Psoas muscle (tissue), 7 donors: ENCODE measurements at regions not wholly inside any gene's neighbourhood (a gene's known extent, or its start where the extent isn't known, plus 50 kb on each side); places are given as distances from the start of the nearest gene placed in this dataset.

ENCODE experiments used
- ATAC-seq, 4 donors: fragments of 200-7000 bp; cut with Tn5 transposase; one replicate each; pipeline ENCODE4 v1.9.1; 2020; ENCODE audit warnings: moderate library complexity in 3 of 4, mild to moderate bottlenecking in 2 of 4
- DNase-seq, 2 donors: peaks; one replicate each; pipeline ENCODE4 v3.0.0-alpha.2; 2020
- H3K27ac ChIP-seq: fragments of 200-600 bp; one replicate; pipeline ENCODE4 v1.8.0; 2022
- H3K27me3 ChIP-seq, 3 donors: fragments of 200-600 bp in 1 of 3; one replicate each; pipeline versions ENCODE4 v1.6.1 to v1.8.0; 2013 to 2022; ENCODE audit warnings: low read length in 2 of 3, mild to moderate bottlenecking in 2 of 3, moderate library complexity in 1 of 3; ENCODE audit not compliant: insufficient read depth in 3 of 3
- H3K36me3 ChIP-seq, 2 donors: fragments of 200-600 bp in 1 of 2; one replicate each; pipeline versions ENCODE4 v1.6.1 to v1.8.0; 2013 to 2022; ENCODE audit warnings: low read depth in 1 of 2, mild to moderate bottlenecking in 1 of 2, moderate library complexity in 1 of 2; ENCODE audit not compliant: insufficient read depth in 1 of 2
- H3K4me1 ChIP-seq: fragments of 200-600 bp; one replicate; pipeline ENCODE4 v1.8.0; 2022
- H3K4me3 ChIP-seq: fragments of 200-600 bp; one replicate; pipeline ENCODE4 v1.8.0; 2022; ENCODE audit warnings: mild to moderate bottlenecking
- H3K9me3 ChIP-seq: fragments of 200-600 bp; one replicate; pipeline ENCODE4 v1.8.0; 2022
- WGBS, 3 donors: extraction: QIAGEN DNeasy Blood & Tissue Kit; methylation state at CpG; one replicate each; pipeline versions ENCODE4 v1.1.6 to v1.1.7; 2013; 5-methylcytosine and 5-hydroxymethylcytosine counted together
- intact Hi-C, 2 donors: fragments of 100-400 bp; cut with DNase I; formaldehyde crosslinking; loops; one replicate each; pipeline versions ENCODE4 v1.11.0 to v1.14.2; 2022
- TF ChIP-seq, protein P1 (sequence below): fragments of 200-600 bp; IDR thresholded peaks from one replicate; pipeline ENCODE4 v1.8.0; 2022; ENCODE audit warnings: antibody characterized with exemption
- donor health status: healthy with polysubstance abuse.
- donor health status: DM: no; HTN: no; CAD: no; lungs with moderate emphysema.
- donor health status: Bipolar disorder and iron deficiency.
- donor health status: healthy.
- donor health status: DM: yes; HTN: yes; CAD: no.
- donor health status: DM: no; HTN: no; CAD: no.
- donor health status: DM: yes; HTN: yes; CAD: no.

DNA sequence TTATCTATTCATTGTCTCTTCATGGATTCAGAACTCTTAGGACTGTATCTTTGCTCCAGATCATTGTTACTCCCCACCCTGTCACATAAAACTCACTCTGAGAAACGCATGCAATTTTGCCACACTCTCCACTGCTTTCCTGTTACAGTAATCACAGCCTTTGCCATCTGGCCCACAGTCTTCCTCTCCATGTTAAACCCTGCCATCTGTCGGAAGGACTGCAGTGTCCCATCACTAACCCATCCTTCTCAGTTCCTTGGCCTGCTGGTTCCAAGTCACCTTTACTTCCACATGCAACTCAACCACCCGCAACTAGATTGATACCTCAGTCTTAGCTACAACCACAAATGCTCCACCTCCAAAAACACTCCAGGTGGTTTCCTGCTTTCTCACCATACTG is 308.7 kb upstream of the FAM241A start:
- 63 to 72% (median 66%) methylated on average over 3 of the region's 3 CpGs for WGBS, 3 donors
- no peak for DNase-seq
- TF ChIP-seq, protein P1, sequence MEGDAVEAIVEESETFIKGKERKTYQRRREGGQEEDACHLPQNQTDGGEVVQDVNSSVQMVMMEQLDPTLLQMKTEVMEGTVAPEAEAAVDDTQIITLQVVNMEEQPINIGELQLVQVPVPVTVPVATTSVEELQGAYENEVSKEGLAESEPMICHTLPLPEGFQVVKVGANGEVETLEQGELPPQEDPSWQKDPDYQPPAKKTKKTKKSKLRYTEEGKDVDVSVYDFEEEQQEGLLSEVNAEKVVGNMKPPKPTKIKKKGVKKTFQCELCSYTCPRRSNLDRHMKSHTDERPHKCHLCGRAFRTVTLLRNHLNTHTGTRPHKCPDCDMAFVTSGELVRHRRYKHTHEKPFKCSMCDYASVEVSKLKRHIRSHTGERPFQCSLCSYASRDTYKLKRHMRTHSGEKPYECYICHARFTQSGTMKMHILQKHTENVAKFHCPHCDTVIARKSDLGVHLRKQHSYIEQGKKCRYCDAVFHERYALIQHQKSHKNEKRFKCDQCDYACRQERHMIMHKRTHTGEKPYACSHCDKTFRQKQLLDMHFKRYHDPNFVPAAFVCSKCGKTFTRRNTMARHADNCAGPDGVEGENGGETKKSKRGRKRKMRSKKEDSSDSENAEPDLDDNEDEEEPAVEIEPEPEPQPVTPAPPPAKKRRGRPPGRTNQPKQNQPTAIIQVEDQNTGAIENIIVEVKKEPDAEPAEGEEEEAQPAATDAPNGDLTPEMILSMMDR: no peak
- no peaks in the 10 kb centered on the region for H3K27me3 ChIP-seq
- H3K36me3 ChIP-seq: no peaks in the 10 kb centered on the region
- ATAC-seq: no peak
- no peak overlapping the region for H3K4me3 ChIP-seq
- intact Hi-C loops: no loop called here
- no peak overlapping the region for H3K27ac ChIP-seq
- H3K9me3 ChIP-seq: no peaks in the 10 kb centered on the region
- no peaks in the 10 kb centered on the region for H3K4me1 ChIP-seq

DNA sequence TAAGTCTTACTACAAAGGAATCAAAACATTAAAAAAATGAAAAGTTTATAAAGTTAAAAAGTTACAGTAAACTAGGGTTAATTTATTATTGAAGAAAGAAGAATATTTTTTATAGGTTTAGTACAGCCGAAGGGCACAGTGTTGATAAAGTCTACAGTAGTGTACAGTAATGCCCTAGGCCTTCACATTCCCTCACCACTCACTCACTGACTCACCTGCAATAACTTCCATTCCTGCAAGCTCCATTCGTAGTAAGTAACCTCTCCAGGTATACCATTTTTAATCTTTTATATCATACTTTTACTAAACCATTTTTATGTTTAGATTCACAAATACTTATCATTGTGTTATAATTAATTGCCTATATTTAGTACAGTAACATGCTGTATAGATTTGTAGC is 307.5 kb upstream of the FAM241A start:
- 87 to 88% (median 88%) methylated on average over 2 of the region's 2 CpGs for WGBS, 3 donors
- Histone ChIP-seq H3K4me3 (no peak overlapping the region), H3K4me1 (no peaks in the 10 kb centered on the region), H3K27me3 (no peaks in the 10 kb centered on the region), H3K36me3 (no peaks in the 10 kb centered on the region), H3K9me3 (no peaks in the 10 kb centered on the region), H3K27ac (no peak overlapping the region)
- ATAC-seq: no peak
- DNase-seq: no peak
- TF ChIP-seq, protein P1: no peak
- intact Hi-C loops: no loop called here

DNA sequence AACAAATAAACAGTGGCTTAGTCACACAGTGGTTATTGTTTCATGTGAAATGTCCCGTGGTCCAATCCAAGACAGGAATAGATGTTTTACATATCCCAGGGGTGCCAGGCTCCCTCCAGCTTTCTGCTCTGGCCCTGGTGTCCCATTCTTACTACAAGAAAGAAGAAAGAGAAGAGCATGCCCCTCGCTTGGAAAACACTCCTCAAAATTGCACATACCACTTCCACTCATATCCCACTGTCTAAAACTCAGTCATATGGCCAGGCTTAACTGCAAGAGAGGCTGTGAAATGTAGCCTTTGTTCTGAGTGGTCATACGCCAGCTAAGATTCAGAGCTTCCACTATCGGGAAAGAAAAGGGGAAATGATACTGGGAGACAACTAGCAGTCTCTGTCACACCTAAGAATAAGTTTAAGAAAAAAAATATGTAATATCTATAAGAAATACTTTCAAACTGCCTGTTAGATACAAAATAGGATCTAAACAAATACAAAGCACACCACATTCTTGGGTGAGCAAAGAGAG is 306.8 kb upstream of the FAM241A start:
- Histone ChIP-seq H3K27ac (no peak overlapping the region), H3K9me3 (no peaks in the 10 kb centered on the region), H3K27me3 (no peaks in the 10 kb centered on the region), H3K36me3 (no peaks in the 10 kb centered on the region), H3K4me1 (no peaks in the 10 kb centered on the region), H3K4me3 (no peak overlapping the region)
- no peak for DNase-seq
- intact Hi-C loops: no loop called here
- WGBS, 3 donors: 51 to 62% (median 55%) methylated on average over 4 of the region's 4 CpGs
- TF ChIP-seq, protein P1: no peak
- ATAC-seq: no peak

DNA sequence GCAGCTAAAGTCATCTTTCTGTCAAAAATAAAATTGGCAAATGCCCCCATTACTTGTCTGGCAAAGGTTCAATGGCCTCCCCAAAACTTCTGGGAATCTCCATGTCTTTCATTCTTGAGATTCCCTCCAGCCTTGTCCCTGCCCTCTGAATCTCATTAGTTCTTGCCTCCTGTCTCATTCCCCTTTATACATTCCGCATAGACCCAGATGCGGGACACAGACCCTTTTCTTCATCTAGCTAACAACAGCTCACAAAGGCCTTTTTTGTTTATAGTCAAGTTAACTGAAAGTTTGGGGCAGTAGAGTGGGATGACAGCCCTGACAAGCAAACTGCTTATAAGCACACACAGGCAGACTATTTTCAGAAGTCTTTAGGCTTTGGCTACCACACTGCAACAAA is 306.1 kb upstream of the FAM241A start:
- Histone ChIP-seq H3K4me3 (no peak overlapping the region), H3K4me1 (no peaks in the 10 kb centered on the region), H3K27me3 (no peaks in the 10 kb centered on the region), H3K36me3 (no peaks in the 10 kb centered on the region), H3K27ac (no peak overlapping the region), H3K9me3 (no peaks in the 10 kb centered on the region)
- intact Hi-C loops: no loop called here
- no peak for DNase-seq
- ATAC-seq: no peak
- TF ChIP-seq, protein P1: no peak
- WGBS, 3 donors: 44 to 56% (median 55%) methylated on average over 2 of the region's 2 CpGs

- no peak for ATAC-seq
- no peak for DNase-seq
- H3K4me1 ChIP-seq: no peaks in the 10 kb centered on the region
- H3K27ac ChIP-seq: no peak overlapping the region
- no peaks in the 10 kb centered on the region for H3K9me3 ChIP-seq
- no peak overlapping the region for H3K4me3 ChIP-seq
- 69 to 79% (median 74%) methylated on average over 3 of the region's 3 CpGs for WGBS, 3 donors
- intact Hi-C loops: no loop called here
- no peaks in the 10 kb centered on the region for H3K36me3 ChIP-seq
- no peaks in the 10 kb centered on the region for H3K27me3 ChIP-seq
- TF ChIP-seq, protein P1: no peak
Observed at GRCh38 chr4:111842336-111842735, 302.9 kb upstream of the FAM241A start.
